ENCODE measurements at regions not wholly inside any gene's neighbourhood (a gene's known extent, or its start where the extent isn't known, plus 50 kb on each side); places are given as distances from the start of the nearest gene placed in this dataset.

DNA sequence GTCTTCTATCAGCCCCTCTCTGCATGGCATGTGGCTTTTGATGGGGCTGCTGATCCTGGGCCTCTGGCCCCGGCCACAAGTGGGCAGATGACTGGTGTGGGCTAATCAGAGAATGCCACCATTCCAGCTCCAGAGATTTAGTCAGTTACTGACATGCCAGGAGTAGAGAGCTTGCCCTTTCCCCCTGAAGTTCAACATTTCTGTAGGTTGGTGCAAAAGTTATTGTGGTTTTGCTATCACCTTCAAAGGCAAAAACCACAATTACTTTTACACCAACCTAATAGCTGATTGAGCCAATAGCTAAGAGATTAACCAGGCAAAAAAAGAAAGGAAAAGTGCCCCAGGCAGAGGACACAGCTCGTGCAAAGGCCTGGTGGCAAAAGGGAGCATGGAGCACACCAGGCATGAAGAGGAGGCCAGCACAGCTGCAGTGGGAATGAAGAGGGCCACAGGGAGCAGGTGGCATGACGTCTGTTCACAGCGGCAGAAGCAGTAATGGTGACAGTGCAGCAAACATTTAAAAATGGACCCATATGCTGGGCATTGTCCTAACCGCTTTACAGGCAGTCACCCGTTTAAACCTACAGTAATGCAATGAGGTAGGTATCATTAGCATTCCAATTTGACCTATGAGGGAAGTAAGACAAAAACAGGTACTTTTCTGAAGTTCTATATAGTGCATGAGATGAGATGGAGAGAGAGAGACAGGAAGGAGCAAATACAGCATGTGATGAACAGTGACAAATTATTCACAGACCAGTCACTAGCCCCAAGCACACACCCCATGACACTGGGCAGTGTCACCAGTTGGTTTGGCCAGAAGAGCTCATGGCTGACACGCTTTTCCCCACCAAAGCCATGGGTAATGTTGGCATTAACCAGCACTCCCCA lies 373.0 kb upstream of the PROK2 start:
- no peak overlapping the region for H3K4me3 ChIP-seq (ENCODE audit: low read depth, low read length)
- DNase-seq (ENCODE audit: low read depth) = no peak
- TF ChIP-seq, protein P1, sequence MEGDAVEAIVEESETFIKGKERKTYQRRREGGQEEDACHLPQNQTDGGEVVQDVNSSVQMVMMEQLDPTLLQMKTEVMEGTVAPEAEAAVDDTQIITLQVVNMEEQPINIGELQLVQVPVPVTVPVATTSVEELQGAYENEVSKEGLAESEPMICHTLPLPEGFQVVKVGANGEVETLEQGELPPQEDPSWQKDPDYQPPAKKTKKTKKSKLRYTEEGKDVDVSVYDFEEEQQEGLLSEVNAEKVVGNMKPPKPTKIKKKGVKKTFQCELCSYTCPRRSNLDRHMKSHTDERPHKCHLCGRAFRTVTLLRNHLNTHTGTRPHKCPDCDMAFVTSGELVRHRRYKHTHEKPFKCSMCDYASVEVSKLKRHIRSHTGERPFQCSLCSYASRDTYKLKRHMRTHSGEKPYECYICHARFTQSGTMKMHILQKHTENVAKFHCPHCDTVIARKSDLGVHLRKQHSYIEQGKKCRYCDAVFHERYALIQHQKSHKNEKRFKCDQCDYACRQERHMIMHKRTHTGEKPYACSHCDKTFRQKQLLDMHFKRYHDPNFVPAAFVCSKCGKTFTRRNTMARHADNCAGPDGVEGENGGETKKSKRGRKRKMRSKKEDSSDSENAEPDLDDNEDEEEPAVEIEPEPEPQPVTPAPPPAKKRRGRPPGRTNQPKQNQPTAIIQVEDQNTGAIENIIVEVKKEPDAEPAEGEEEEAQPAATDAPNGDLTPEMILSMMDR (conservative IDR thresholded peaks at IDR 0.05; ENCODE audit: low read depth, low read length) = peak; percentile 8

DNA sequence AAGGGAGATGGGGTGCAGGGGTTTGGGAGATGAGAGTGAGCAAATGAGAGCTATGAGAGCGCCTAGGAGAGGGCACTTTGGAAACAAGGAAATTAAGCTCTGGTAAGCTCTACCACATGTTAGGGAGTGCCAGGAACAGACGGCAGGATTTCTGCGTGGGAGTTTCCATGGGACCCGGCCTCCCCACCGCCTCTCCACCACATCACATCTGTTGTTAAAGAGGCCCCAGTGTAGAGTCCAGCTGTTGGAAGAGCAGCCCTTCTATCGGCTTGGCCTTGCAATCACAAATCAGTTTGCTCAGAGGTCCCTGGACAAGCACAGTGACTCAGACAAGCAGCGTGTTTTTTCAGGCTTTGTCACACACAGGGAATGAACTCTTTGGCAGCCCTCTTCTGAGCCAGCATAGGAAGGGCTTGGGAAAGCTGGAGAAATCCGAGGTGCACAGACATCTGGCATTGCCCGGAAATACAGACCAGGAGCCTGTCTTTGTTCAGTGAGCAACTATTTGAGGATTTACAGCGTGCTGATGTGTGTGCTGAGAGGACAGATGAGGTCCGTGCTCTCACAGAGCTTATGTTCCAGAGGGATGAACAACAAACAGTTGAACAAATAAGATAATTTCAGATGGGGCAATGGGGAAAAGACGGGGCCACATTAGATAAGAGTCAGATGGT lies 370.6 kb upstream of the PROK2 start:
- H3K4me3 ChIP-seq (ENCODE audit: low read depth, low read length) = no peak overlapping the region
- TF ChIP-seq, protein P1 (conservative IDR thresholded peaks at IDR 0.05; ENCODE audit: low read depth, low read length) = no peak
- DNase-seq (ENCODE audit: low read depth) = peak; percentile 39

- TF ChIP-seq, protein P1 (conservative IDR thresholded peaks at IDR 0.05; ENCODE audit: low read depth, low read length) = no peak
- no peak for DNase-seq (ENCODE audit: low read depth)
- H3K4me3 ChIP-seq (ENCODE audit: low read depth, low read length) = no peak overlapping the region
Measured at GRCh38 chr3:72154391-72155335, 369.7 kb upstream of the PROK2 start.

DNA sequence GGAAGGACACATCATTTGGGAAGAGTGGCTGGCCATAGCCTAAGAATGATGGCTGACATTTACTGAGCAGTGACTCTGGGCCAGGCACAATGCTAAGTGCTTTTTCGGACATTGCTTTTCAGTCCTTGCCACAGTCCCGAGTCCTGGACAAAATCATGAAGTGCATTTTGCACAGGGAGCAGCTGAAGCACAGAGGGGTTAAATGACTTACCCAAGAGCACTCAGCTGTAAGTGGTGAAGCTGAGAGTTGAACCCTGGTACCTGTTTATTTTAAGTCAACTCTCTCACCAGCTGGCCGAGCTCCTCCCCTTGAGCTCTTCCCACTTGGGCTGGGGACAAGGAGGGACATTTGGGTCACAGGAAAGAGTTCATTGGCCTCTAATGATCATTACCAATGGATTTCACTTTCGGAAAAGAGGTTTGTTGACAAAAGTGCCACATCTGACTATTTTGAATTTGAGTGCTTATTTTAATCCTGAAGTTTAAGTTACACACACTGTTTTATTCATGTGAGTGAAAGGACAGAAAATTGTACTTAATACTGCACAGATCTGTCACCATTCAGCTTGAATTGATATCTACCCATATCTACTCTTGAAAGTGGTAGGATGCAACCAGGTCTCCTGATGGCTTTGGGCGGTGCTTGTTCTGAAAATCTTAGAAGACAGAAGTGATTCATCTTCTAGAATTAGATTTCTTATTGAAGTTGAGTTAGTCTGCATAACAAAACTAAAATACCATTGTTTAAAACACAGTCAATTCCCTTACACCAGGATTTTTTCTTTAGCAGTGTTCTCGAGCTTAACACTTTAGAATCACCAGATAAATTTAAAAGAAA lies 368.7 kb upstream of the PROK2 start:
- H3K4me3 ChIP-seq (ENCODE audit: low read depth, low read length) = no peak overlapping the region
- no peak for DNase-seq (ENCODE audit: low read depth)
- TF ChIP-seq, protein P1 (conservative IDR thresholded peaks at IDR 0.05; ENCODE audit: low read depth, low read length) = no peak

DNA sequence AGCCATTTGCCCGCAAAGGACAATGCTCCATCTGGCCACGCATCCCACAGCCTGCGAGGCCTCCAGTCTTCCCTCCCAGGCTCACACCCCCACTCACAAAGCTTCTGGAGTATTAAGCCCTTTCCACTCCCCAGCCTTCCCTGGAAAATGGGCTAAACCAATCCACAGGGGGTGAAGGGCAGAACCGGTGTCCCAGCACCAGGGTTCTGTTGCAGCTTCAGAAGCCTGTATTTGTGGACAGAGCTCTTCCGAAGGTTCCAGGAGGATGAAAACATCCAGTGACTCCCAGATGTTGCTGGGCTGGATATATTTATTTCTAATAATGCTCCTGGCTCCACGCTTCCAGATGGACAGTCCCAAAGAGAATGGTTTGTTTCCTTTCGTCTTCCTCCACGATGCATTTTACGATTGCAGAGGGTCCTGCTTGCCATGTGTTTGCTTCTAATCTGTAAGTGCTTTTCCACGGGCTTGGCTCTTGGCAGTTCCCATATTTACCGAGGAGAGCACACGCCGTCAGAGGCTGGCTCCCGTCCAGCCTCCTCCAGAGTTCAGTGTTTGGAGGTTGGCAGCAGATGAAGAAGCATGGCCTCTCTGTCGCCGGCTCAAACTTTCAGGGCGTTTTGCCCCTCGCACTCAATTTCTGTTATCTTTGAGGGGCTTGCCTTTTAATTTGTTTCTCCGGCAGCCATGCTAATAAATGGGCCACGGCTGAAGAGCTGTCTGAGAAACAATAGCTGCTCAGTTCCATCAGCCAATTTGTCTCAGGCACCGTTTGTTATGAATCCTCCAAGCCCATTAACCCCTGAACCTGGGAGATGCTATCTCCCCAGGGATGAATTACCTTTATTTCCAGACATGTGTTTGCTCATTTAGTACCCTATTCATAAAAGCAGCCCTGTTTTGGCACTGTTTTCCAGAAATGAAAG lies 367.9 kb upstream of the PROK2 start:
- TF ChIP-seq, protein P1 (conservative IDR thresholded peaks at IDR 0.05; ENCODE audit: low read depth, low read length) = no peak
- peak overlapping the region; percentile 38 for H3K4me3 ChIP-seq (ENCODE audit: low read depth, low read length)
- no peak for DNase-seq (ENCODE audit: low read depth)
